DMS79 treated with DMSO at 0.1 percent for 48 hours (cell line): ENCODE measurements at regions not wholly inside any gene's neighbourhood (a gene's known extent, or its start where the extent isn't known, plus 50 kb on each side); places are given as distances from the start of the nearest gene placed in this dataset.
"Not testable (repeated sequence)": the region's sequence is repeated elsewhere in the genome, so short reads cannot be mapped to it uniquely, and the experiment has no call there.

Source experiments
- DNase-seq: peaks from one replicate; lab custom pipeline; 2025; lab: John Stamatoyannopoulos, UW

DNA sequence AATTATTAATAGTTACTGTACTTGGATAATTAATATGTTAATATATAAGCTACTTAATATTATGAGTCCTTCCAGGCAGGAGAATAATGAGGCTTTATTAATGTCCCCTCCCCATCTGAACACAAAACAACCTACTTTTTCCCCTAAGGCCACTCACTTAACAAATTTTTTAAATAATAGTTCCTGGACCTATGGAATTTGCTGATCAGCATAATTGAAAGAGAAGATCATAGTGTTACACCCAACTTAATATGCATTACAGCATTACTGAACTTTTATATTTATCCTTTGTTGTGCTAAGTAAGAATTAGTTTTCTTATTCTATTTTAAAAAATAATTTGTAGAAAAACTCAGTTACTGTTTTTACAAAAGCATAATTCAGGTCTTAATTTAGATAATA lies 1537.7 kb upstream of the GOT2 start:
- DNase-seq = no peak

DNA sequence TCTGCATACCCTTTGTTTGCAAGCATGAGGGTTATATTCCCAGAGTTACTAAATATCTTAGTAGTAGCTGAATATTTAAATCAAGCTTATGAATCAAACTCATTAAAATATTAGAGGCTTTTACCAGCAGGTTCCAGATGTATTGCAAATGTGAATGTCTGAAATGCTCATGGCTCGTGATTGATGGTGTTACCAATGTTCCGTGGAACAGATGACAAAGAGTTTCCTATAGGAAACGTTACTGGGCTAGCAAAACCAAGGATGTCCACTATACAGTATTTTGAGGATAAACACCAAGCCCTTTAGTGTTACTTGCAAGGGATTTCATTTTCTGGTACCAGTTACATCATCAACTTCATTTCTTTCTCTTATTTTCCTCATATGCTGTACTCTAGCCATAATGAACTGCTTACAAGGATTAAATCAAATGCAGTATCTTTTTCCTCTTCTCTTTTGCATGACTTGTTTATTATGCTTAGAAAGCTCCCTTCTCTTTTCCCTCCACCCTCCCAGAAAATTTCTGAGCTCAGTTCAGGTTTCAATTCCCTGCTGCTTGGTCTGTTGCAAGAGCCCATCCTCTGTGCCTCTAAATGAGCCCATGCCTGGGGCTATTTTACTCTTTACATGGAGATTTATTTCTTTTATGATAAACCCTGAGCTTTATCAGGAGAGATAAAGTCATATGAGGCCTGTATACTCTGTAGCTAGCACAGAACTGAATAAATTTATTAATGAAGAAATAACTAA lies 1537.1 kb upstream of the GOT2 start:
- DNase-seq = no peak

DNA sequence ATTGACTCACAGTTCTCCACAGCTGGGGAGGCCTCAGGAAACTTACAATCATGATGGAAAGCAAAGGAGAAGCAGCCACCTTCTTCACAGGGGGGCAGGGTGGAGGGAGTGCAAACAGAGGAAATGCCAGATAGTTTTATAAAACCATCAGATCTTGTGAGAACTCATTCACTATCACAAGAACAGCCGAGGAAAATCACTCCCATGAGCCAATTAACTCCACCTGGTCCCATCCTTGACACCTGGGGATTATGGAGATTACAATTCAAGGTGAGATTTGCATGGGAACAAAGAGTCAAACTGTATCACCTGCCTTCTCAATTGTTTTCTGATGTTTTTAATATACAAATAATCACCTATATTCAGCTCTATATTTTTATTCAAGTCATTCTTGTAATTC lies 1527.3 kb upstream of the GOT2 start:
- no peak for DNase-seq

DNA sequence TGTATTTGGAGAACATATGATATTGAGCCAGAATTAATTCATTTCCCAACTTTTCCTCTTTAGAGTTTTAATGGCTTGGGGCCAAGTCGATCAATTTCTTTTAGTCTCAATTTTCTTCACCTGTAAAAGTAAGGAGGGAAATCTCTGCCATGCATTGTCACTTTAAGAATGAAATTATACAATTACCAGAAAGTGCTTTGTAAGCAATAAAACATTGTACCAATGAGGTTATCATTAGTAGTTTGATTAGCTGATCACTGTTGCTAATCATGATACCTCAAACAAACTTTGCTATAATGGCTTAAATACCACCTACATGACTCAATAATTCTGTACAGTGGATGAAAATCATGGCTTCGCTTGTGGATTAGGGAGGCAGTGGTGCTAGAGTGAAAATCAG lies 1525.8 kb upstream of the GOT2 start:
- no peak for DNase-seq

DNA sequence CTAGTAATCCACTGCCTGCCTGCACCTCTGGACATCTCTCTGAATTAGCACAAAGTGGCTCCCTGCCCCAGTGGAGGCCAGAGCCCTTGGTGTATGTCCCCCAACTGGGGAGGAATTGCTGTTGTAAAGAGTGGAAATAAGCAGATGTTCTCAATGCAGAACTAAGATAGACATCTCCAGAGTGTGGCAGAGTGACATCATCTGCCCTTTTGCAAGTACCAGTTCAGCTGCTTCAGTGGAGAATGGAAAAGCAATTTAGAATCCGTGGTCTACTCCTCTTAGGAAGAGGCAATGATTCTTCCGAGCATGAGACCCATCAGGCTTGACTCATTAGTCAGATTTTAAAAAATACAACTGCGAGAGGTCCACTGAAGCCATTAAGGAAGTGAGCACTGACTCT lies 1512.0 kb upstream of the GOT2 start:
- no peak for DNase-seq

DNA sequence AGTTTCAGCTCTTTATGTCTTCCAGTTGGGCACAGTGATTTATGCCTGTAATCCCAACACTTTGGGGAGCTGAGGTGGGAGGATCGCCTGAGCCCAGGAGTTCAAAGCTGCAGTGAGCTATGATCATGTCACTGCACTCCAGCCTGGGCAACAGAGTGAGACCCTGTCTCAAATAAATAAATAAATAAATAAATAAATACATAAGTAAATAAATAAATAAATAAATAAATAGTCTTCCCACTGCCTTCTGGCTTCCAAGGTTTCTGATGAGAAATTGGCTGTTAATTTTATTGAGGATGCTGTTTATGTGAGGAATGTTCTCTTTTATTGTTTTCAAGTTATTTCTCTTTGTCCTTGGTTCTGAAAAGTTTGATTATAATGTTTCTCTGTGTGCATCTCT lies 1507.6 kb upstream of the GOT2 start:
- no peak for DNase-seq

DNA sequence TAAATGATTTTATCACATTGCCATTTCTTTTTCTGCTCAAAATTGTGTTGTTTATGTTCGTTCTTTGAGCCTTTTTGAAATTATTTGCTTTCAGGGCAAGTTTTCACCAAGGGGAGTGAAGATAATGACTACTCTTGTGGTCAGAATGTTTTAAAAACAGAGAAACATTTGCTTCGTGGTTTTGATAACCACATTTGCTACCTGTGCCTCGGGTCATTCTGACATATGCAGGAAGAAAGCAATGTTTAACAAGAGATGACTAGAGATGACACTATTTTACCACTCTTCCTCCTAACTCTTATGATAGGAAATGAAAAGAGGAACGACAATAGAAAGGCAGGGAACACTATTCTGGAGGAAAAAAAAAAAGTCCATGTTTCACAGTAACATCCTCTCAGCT lies 1496.5 kb upstream of the GOT2 start:
- no peak for DNase-seq

DNA sequence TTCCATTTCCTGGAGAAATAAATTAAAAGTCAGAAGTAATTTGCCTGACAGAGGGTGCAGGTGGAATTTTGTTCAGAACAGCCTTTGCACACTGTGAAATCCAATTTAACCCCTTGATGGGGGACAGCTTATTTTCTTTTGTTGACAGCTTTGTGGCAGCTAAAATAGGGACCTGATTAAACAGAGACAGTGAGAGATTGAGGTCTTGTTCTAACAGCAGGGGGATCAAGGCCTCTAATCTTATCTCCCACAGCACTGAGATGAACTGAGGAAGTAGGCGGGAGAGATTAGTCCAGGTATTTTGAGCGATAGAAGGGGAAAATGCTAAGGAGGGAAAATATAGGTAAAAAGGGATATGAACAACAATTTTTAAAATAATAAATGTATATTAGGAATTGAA lies 1491.4 kb upstream of the GOT2 start:
- DNase-seq = no peak

DNA sequence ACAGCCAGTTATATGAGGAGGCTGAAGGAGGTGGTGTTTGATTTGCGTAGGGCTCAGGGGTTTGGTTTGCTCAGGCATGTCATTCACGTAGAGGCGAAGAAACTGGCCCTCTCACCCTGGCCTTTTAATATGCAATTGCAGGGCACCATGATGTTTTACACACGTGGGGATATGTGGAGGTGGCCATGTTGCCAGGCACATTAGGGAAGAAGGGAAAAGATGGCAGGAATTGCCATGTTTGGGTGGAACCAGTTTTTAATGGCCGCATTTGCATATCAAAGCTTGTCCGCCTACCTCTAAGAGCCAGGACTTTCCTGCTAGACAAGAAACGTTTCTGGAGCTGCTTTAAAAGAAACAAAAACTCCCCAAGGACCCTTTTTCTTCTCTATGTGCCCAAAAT lies 1483.7 kb upstream of the GOT2 start:
- DNase-seq = no peak

DNA sequence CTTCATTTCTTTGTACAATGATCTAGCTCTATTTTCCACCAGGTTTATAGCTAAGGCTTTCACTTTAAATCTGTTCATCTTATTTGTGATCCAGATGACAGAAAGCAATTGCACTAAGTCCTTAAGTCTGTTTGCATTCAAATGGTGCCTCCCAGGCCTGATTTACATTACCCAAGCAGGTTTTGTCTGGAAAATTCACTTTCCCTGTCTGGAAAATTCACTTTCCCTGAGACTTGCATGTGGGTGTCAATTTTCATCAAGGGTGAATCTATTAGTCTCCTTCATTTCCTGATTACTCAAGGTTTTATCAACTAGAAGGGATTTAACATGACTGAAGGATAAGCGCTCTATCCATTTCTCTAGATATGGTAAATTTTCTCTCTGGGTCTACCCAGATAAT lies 1480.2 kb upstream of the GOT2 start:
- DNase-seq = no peak

DNA sequence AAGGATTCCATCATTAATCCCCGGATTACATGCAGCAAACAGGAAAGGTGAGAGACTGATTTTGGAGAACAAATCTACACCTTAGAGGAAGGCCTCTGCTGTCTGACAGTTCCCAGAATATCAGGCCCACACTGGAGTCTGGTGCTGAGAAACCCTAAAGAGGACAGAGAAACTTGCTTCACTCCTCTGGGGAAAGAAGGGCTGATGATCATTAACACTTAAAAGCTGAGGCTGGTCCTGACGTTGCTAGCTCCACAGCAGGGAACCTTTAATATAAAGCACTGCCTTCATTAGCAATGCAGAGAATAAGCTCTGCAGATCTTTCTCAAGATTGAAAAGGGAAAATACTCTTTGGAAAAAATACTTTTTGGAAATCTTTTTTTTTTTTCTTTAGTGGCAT lies 1472.4 kb upstream of the GOT2 start:
- DNase-seq = no peak

DNA sequence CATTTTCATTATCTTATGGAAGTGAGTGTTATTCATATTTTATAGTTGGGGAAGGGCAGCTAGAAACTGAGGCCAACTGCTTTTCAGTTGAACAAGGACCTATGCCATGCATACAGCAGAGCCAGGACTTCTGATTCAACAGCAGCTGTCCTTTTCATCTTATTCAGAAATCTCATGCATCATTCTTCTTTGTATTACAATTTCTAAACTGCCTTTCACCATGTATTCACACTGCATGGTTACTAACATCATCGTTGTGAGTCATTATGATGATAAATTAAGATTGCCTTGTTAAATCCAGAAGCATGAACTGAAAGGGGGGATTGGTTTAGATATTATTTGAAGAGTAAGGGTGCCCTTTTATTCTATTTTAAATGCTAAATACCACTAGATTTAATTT lies 1470.1 kb upstream of the GOT2 start:
- no peak for DNase-seq

DNA sequence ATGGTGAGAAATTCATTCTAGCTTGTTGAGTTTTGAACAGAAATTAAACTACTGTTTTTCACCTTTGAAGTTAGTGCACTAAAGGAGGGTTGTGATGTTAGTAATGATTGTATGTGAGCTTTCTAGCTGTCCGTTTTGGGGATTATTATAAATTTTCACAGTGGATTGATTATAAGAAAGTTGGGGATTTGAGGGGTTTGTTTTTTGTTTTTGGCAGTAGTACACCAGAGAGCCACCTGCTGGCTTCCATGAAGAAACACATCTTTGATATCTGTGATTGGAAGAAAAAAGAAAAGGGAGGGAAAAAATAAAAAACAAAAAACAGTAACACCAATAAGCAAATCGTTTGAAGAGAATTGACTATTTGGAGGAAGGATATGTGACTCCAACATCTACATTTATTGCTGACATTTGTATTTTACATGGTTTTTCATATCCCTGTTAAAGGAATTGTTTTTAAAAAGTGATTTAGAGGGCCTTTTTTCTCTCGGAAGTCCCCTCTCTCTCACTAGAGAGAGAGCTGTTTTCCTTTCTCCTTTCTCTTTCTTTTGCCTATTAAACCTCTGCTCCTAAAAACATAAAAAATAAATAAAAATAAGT lies 1469.5 kb upstream of the GOT2 start:
- no peak for DNase-seq

DNA sequence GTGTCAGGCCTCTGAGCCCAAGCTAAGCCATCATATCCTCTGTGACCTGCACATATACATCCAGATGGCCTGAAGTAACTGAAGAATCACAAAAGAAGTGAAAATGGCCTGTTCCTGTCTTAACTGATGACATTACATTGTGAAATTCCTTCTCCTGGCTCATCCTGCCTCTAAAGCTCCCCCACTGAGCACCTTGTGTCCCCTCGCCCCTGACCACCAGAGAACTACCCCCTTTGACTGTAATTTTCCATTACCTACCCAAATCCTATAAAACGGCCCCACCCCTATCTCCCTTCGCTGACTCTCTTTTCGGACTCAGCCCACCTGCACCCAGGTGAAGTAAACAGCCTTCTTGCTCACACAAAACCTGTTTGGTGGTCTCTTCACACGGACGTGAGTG lies 1466.6 kb upstream of the GOT2 start:
- DNase-seq = not testable (repeated sequence)

DNA sequence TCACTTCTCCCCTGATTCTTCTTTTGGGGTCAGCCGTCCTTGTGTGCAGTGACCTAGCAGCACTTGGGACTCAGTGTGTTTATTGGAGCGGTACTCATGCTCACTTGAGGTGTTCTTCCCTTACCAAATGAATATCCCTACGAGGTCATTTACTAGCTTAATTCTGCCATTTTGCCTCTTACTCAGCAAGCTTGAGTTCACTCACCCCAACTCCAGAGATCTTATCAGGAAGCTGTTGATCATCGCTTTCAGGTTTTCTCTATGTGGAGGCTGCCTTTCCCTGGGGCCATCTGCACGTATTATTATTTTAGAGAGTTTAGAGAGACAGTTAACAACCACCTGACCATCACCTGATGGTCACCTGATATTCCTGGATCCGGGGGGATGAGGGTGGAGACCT lies 1466.0 kb upstream of the GOT2 start:
- no peak for DNase-seq

DNA sequence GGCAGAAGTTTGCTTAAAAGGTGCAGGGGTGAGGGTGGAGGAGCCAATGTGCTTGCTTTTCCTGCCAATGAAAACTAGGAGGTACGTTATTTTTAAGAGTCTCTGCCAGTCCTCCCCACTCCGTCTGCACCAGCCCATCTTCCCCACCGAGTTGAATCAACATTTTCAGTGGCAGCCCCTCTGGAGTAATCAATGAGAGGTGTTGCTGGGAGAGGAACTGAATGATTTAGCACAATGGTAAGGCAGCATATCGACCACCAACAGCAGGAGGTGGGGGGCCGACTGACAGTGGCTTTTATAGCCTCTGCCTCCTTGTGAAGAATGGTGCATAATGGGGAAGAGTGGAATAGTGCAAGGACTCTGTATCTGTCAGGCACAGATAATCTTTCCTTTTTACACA lies 1465.0 kb upstream of the GOT2 start:
- DNase-seq = no peak

DNA sequence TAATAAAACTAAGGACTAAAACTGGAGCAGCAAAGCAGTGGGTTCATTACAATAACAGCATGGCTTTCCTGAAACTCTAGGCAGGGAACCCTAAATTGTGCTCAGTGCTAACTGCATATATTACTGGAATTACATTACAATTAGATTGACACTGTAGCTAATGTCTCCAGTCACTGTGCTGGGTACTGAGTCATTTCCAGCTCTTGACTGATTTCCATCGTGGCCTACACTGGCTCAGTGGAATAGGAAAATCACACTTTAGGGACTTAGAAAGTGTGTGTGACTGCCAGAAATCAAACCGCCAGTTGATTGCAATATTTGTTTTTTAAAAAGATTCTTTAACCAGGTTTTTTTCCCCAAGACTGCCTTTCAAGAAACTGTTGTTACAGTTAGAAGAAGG lies 1447.4 kb upstream of the GOT2 start:
- DNase-seq = no peak

DNA sequence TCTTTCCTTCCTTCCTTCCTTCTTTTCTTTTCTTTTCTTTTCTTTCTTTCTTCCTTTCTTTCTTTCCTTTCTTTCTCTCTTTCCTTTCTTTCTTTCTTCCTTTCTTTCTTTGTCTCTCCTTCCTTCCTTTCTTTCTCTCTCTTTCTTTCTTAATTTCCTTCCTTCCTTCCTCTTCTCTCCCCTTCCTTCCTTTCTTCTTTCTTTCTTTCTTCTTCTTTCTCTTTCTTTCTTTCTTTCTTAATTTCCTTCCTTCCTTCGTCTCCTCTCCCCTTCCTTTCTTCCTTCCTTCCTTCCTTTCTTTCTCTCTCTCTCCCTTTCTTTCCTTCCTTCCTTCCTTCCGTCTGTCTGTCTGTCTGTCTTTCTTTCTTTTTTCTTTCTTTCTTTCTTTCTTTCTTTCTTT lies 1446.5 kb upstream of the GOT2 start:
- DNase-seq = no peak

DNA sequence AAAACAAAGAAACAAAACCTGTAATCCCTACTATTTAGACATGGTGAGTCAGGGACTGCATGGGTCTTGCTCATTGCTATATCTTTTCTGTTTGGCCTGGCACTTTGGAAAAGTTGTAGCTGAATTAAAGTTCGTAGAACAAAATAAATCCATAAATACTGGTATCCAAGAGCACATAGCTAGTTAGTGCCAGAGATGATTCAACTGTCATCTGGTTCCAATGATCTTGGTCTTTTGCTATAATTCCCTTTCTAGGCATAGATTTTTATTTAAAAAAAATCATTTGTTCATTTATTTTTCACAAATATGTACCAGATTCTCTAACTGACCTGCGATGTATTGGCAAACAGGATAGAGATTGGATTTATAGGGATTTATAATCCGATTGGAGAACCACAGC lies 1436.1 kb upstream of the GOT2 start:
- DNase-seq = no peak

DNA sequence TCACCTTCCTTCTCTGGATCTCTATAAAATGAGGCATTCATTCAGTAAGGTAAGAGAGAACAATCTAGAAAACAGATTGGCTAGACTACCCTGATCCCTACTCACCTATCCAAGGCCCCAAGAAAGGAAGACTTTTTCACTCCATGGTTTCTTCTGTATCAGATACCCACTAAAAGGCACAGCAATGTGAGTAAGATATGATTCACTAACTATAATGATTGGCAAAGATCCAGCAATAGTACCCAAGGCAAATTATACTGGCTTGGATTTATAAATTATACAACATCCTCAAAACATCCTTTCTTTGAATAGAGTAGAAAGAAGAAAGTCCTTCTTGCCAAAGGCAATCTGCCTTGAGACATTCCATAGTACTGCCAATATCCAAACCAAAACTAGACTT lies 1432.0 kb upstream of the GOT2 start:
- no peak for DNase-seq

DNA sequence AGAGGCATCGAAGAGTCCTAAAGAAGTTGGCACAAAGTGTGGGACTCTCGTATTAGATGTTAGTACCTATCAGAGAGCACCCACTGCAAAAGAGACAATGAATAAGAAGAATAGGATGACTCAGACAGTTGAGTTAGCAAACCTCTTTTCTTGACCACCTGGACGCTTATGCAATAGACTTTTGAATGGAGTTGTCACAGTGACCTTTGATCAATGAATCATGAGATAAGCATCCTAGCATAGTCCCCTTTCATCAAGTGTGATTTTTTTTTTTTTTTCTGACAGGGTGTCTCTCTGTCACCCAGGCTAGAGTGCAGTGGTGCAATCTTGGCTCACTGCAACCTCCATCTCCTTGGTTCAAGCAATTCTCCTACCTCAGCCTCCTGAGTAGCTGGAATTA lies 1417.9 kb upstream of the GOT2 start:
- no peak for DNase-seq

DNA sequence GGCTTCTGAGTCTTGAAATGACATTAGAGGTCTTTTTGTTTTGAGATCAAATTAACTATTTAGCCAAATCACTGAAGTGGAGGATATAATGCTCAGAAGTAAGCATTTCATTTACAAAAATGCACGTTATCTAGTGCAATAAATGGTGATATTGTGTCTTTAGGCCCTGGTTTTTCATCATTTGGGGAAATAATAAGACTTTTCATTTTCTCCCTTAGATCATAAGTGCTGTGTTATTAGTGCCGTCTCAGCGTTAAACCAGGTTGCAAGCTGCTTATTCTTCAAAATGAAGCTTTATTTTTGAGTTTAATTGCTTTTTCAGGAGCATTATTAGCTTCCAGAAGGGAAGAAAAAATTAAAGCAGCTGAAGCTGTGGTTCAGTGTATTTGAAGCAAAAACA lies 1416.8 kb upstream of the GOT2 start:
- no peak for DNase-seq

DNA sequence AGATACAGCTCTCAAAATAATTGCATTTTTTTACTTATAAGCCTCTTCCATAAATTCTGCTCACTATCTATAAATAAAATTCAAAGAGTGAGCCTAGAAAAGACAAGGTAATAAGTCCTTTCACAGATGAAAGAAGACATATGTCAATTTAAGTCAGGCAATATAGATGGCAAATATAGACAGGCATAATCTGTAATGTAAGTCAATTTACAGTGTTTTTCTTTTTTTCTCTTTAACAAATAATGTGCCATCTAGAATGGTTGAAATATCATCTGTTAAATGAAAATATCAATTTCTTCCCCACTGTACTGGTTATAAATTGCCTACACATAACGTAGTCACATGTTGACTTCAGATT lies 1409.2 kb upstream of the GOT2 start:
- DNase-seq = no peak

DNA sequence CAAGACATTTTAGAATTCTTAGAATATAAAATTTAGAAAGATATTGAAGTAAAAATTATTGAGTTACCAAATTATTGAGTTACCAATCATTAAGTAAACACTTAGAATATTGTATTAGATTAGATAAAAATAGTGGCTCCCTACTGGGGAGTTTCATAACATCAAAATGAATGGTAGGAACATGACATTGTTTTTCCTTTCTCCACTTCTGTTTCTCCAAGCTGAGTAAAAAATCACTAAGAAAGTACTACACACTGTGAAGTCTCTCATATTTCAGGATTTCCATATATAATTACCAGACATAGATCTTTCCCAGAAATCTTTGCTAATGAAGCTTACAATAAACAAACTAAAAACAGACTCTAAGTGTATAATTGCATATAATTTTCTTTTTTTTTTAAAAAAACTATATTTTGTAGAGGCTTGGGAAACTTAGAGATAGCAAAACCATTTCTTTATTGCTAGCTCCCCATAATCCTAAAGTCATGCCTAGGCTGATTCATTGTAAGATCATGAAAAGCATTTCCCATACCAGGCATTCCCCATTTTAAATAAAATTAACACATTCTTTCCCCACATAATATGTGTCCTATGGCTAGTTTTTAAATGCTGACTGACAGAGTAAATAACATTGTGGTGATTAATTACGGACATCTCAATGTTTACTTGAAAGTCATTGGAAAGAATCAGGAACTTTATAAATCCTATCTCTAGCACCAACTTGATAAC lies 1408.7 kb upstream of the GOT2 start:
- DNase-seq = no peak
